Osteocyte (in vitro differentiated cells): ENCODE measurements at regions not wholly inside any gene's neighbourhood (a gene's known extent, or its start where the extent isn't known, plus 50 kb on each side); places are given as distances from the start of the nearest gene placed in this dataset.
"Not testable (repeated sequence)": the region's sequence is repeated elsewhere in the genome, so short reads cannot be mapped to it uniquely, and the experiment has no call there.

Experiments
- DNase-seq: peaks from one replicate; pipeline ENCODE4 v3.0.0; 2021; ENCODE audit warnings: mixed read lengths; ENCODE audit not compliant: unreplicated experiment; ENCODE audit errors: extremely low spot score
- H3K27ac Mint-ChIP-seq: one replicate; pipeline ENCODE4 v1.8.0; 2021; ENCODE audit warnings: mild to moderate bottlenecking, mixed read lengths; ENCODE audit not compliant: unreplicated experiment
- H3K27me3 Mint-ChIP-seq: one replicate; pipeline ENCODE4 v1.8.0; 2021; ENCODE audit warnings: mixed read lengths; ENCODE audit not compliant: unreplicated experiment
- H3K36me3 Mint-ChIP-seq: one replicate; pipeline ENCODE4 v1.8.0; 2021; ENCODE audit warnings: mixed read lengths; ENCODE audit not compliant: unreplicated experiment
- H3K4me1 Mint-ChIP-seq: one replicate; pipeline ENCODE4 v1.8.0; 2021; ENCODE audit warnings: mixed read lengths; ENCODE audit not compliant: unreplicated experiment
- H3K4me3 Mint-ChIP-seq: one replicate; pipeline ENCODE4 v1.8.0; 2021; ENCODE audit warnings: mild to moderate bottlenecking, moderate library complexity, mixed read lengths; ENCODE audit not compliant: unreplicated experiment
- H3K9me3 Mint-ChIP-seq: one replicate; pipeline ENCODE4 v1.8.0; 2021; ENCODE audit warnings: mixed read lengths; ENCODE audit not compliant: unreplicated experiment
- CTCF ChIP-seq: fragments of 200-600 bp; sonication (generic); IDR thresholded peaks from 2 replicates; pipeline ENCODE4 v1.5.0; 2021; ENCODE audit warnings: antibody characterized with exemption, mild to moderate bottlenecking, moderate library complexity

- DNase-seq, H3K36me3 Mint-ChIP-seq, H3K4me1 Mint-ChIP-seq, H3K27ac Mint-ChIP-seq, H3K4me3 Mint-ChIP-seq, H3K27me3 Mint-ChIP-seq, H3K9me3 Mint-ChIP-seq: not testable (repeated sequence)
- peak; percentile 48 for TF ChIP-seq CTCF
Measured at GRCh38 chr9:43127949-43128348, 944.5 kb downstream of the SPATA31A6 start.

- not testable (repeated sequence) for H3K36me3 Mint-ChIP-seq, H3K27me3 Mint-ChIP-seq, H3K4me3 Mint-ChIP-seq, H3K27ac Mint-ChIP-seq, H3K9me3 Mint-ChIP-seq, DNase-seq
- peaks cover 10% of the 10 kb centered on the region for H3K4me1 Mint-ChIP-seq
Measured at GRCh38 chr9:43130744-43131171, 947.3 kb downstream of the SPATA31A6 start.

- not testable (repeated sequence) for H3K36me3 Mint-ChIP-seq, H3K27me3 Mint-ChIP-seq, H3K9me3 Mint-ChIP-seq, H3K4me3 Mint-ChIP-seq
- peaks cover 21% of the 10 kb centered on the region for H3K4me1 Mint-ChIP-seq
- H3K27ac Mint-ChIP-seq, result peak overlapping the region; percentile 57
- peak; percentile 5 for DNase-seq
Measured at GRCh38 chr9:43135440-43135839, 952.0 kb downstream of the SPATA31A6 start.

GRCh38 chr9:43138909-43139308 is 955.5 kb downstream of the SPATA31A6 start:
- H3K27ac Mint-ChIP-seq, result peak overlapping the region; percentile 78
- H3K9me3 Mint-ChIP-seq, H3K4me3 Mint-ChIP-seq, H3K36me3 Mint-ChIP-seq, DNase-seq, H3K27me3 Mint-ChIP-seq: not testable (repeated sequence)
- H3K4me1 Mint-ChIP-seq, result peaks cover 20% of the 10 kb centered on the region

- not testable (repeated sequence) for H3K27me3 Mint-ChIP-seq, H3K4me3 Mint-ChIP-seq, H3K9me3 Mint-ChIP-seq, H3K36me3 Mint-ChIP-seq, DNase-seq
- Mint-ChIP-seq H3K27ac (peak overlapping the region; percentile 78), H3K4me1 (peaks cover 20% of the 10 kb centered on the region)
Measured at GRCh38 chr9:43139349-43139748, 955.9 kb downstream of the SPATA31A6 start.

- H3K36me3 Mint-ChIP-seq, H3K9me3 Mint-ChIP-seq, H3K4me3 Mint-ChIP-seq, H3K27me3 Mint-ChIP-seq: not testable (repeated sequence)
- Mint-ChIP-seq H3K4me1 (peaks cover 20% of the 10 kb centered on the region), H3K27ac (peak overlapping the region; percentile 78)
- peak; percentile 34 for DNase-seq
Measured at GRCh38 chr9:43139878-43140608, 956.6 kb downstream of the SPATA31A6 start.
